ENCODE measurements at regions not wholly inside any gene's neighbourhood (a gene's known extent, or its start where the extent isn't known, plus 50 kb on each side); places are given as distances from the start of the nearest gene placed in this dataset.
"Not testable (repeated sequence)": the region's sequence is repeated elsewhere in the genome, so short reads cannot be mapped to it uniquely, and the experiment has no call there.

- DNase-seq (ENCODE audit: low read depth in 2 of 2) = no peak
Observed at GRCh38 chr4:189861101-189861500, 79.6 kb upstream of the FRG1 start.

- no peak for DNase-seq (ENCODE audit: low read depth in 2 of 2)
Observed at GRCh38 chr4:189869236-189869635, 71.4 kb upstream of the FRG1 start.

GRCh38 chr4:189870511-189871234, 70.0 kb upstream of the FRG1 start:
- DNase-seq (ENCODE audit: low read depth in 2 of 2) = no peak

- DNase-seq (ENCODE audit: low read depth in 2 of 2) = no peak
Observed at GRCh38 chr4:189874591-189874990, 66.1 kb upstream of the FRG1 start.

GRCh38 chr4:189881190-189881589, 59.5 kb upstream of the FRG1 start:
- DNase-seq (ENCODE audit: low read depth in 2 of 2) = not testable (repeated sequence)

GRCh38 chr4:189888407-189888806, 52.3 kb upstream of the FRG1 start:
- not testable (repeated sequence) for DNase-seq (ENCODE audit: low read depth in 2 of 2)
